ENCODE measurements at regions not wholly inside any gene's neighbourhood (a gene's known extent, or its start where the extent isn't known, plus 50 kb on each side); places are given as distances from the start of the nearest gene placed in this dataset.

DNA sequence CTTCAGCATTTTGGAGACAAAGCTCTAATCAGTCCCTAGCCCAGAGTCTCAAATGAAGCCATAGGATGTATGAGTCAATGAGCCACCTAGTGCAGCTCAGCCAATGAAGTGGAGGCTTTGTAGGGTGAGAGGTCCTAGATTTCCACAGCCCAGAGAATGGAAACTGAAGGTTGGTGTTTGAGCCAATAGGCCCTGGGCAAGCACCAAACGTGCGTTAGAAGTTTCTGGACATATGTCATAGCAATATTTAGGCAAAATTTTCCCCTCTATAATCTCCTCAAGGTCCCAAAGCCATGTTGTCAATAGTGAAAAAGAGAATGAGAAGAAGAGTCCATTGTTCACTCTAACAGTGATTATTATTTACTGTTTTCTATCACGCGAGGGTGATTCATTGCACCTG lies 361.3 kb downstream of the PLPP3 start:
- no TSS peak for BruUV-seq (replicated peaks)
- no peak for FAIRE-seq
- WGBS (ENCODE audit: low lambda C conversion rate): 21% methylated on average over 4 of the region's 4 CpGs
- no peak for ATAC-seq
- H3K27me3 ChIP-seq (ENCODE audit: control insufficient read depth in 1 of 2, insufficient read depth in 2 of 2, low read length in 2 of 2): no peaks in the 10 kb centered on the region
- H3K4me1 ChIP-seq (ENCODE audit: insufficient read depth, low read length): no peaks in the 10 kb centered on the region
- intact Hi-C loops (cut with micrococcal nuclease; ENCODE audit: unreplicated experiment): no loop called here
- TF ChIP-seq ZNF337 (CRISPR knock-in tag; IDR thresholded peaks at IDR 0.05; ENCODE audit: borderline replicate concordance, low read depth) (no peak), ZNF256 (CRISPR knock-in tag; conservative IDR thresholded peaks at IDR 0.05) (no peak), NR2C2 (CRISPR knock-in tag; IDR thresholded peaks at IDR 0.05; ENCODE audit: borderline replicate concordance) (no peak), JUN (CRISPR knock-in tag; IDR thresholded peaks at IDR 0.05) (no peak), ZBTB21 (CRISPR knock-in tag; IDR thresholded peaks at IDR 0.05) (no peak)
- TF ChIP-seq, protein P1, sequence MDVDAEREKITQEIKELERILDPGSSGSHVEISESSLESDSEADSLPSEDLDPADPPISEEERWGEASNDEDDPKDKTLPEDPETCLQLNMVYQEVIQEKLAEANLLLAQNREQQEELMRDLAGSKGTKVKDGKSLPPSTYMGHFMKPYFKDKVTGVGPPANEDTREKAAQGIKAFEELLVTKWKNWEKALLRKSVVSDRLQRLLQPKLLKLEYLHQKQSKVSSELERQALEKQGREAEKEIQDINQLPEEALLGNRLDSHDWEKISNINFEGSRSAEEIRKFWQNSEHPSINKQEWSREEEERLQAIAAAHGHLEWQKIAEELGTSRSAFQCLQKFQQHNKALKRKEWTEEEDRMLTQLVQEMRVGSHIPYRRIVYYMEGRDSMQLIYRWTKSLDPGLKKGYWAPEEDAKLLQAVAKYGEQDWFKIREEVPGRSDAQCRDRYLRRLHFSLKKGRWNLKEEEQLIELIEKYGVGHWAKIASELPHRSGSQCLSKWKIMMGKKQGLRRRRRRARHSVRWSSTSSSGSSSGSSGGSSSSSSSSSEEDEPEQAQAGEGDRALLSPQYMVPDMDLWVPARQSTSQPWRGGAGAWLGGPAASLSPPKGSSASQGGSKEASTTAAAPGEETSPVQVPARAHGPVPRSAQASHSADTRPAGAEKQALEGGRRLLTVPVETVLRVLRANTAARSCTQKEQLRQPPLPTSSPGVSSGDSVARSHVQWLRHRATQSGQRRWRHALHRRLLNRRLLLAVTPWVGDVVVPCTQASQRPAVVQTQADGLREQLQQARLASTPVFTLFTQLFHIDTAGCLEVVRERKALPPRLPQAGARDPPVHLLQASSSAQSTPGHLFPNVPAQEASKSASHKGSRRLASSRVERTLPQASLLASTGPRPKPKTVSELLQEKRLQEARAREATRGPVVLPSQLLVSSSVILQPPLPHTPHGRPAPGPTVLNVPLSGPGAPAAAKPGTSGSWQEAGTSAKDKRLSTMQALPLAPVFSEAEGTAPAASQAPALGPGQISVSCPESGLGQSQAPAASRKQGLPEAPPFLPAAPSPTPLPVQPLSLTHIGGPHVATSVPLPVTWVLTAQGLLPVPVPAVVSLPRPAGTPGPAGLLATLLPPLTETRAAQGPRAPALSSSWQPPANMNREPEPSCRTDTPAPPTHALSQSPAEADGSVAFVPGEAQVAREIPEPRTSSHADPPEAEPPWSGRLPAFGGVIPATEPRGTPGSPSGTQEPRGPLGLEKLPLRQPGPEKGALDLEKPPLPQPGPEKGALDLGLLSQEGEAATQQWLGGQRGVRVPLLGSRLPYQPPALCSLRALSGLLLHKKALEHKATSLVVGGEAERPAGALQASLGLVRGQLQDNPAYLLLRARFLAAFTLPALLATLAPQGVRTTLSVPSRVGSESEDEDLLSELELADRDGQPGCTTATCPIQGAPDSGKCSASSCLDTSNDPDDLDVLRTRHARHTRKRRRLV (CRISPR knock-in tag; IDR thresholded peaks at IDR 0.05): no peak
- TF ChIP-seq, protein P2, sequence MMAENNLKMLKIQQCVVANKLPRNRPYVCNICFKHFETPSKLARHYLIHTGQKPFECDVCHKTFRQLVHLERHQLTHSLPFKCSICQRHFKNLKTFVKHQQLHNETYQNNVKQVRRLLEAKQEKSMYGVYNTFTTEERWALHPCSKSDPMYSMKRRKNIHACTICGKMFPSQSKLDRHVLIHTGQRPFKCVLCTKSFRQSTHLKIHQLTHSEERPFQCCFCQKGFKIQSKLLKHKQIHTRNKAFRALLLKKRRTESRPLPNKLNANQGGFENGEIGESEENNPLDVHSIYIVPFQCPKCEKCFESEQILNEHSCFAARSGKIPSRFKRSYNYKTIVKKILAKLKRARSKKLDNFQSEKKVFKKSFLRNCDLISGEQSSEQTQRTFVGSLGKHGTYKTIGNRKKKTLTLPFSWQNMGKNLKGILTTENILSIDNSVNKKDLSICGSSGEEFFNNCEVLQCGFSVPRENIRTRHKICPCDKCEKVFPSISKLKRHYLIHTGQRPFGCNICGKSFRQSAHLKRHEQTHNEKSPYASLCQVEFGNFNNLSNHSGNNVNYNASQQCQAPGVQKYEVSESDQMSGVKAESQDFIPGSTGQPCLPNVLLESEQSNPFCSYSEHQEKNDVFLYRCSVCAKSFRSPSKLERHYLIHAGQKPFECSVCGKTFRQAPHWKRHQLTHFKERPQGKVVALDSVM (CRISPR knock-in tag; IDR thresholded peaks at IDR 0.05): no peak
- H3K36me3 ChIP-seq (replicated peaks in 1 of 2; ENCODE audit: control insufficient read depth in 1 of 2, insufficient read depth in 2 of 2, low read length in 2 of 2): no peaks in the 10 kb centered on the region
- H3K4me2 ChIP-seq (ENCODE audit: low read depth, low read length): no peak overlapping the region
- in situ Hi-C loops (cut with HindIII; ENCODE audit: extremely low pct_ligation_motif_present, low pct_unique_long_range_greater_than_20kb): no loop called here
- no peaks in the 10 kb centered on the region for H3K79me2 ChIP-seq (ENCODE audit: insufficient read depth, low read length)
- no peak for DNase-seq (ENCODE audit: low spot score)
- H4K20me1 ChIP-seq (ENCODE audit: insufficient read depth, low read length): no peaks in the 10 kb centered on the region
- H3K9me3 ChIP-seq (ENCODE audit: low read length): no peaks in the 10 kb centered on the region
- POLR2A ChIA-PET: no interaction called here
- no peak overlapping the region for H3K27ac ChIP-seq (ENCODE audit: extremely low read length, insufficient read depth, low read length)
- H3K4me3 ChIP-seq (replicated peaks in 1 of 3; ENCODE audit: insufficient read depth in 1 of 3, low read depth in 2 of 3, low read length in 3 of 3): no peak overlapping the region
- no peak overlapping the region for H2AFZ ChIP-seq (ENCODE audit: low read length)
- CTCF ChIA-PET (ENCODE audit: low intra/inter-chr PET ratio, low total read pairs): no interaction called here
- no peak overlapping the region for H3K9ac ChIP-seq (ENCODE audit: insufficient read depth, low read depth, low read length)
